Activated naive CD8-positive, alpha-beta T cell treated with anti-CD3 and anti-CD28 coated beads, Interleukin-2, amount 10 ng/mL, durations not matched to agents 7 days and 5 days (primary cell): ENCODE measurements at regions not wholly inside any gene's neighbourhood (a gene's known extent, or its start where the extent isn't known, plus 50 kb on each side); places are given as distances from the start of the nearest gene placed in this dataset.

ENCODE experiments used
- ATAC-seq: fragments of 150-1000 bp; cut with Tn5 transposase; one replicate; pipeline ENCODE4 v1.10.0; 2021; ENCODE audit warnings: low read depth, moderate library complexity
- POLR2A ChIA-PET: fragments of 350-600 bp; sonication (Branson Sonifier 250); formaldehyde crosslinking; loops from one replicate; lab custom pipeline; 2021; ENCODE audit warnings: antibody characterized with exemption; lab: Charles Lee
- DNase-seq: peaks from one replicate; pipeline ENCODE4 v3.0.0; 2021
- H3K27ac Mint-ChIP-seq: one replicate; pipeline ENCODE4 v1.8.0; 2022; ENCODE audit warnings: mild to moderate bottlenecking, mixed read lengths
- H3K27me3 Mint-ChIP-seq: one replicate; pipeline ENCODE4 v1.8.0; 2022; ENCODE audit warnings: mild to moderate bottlenecking, moderate library complexity, mixed read lengths
- H3K36me3 Mint-ChIP-seq: one replicate; pipeline ENCODE4 v1.8.0; 2021; ENCODE audit warnings: mild to moderate bottlenecking, mixed read lengths
- H3K4me1 Mint-ChIP-seq: one replicate; pipeline ENCODE4 v1.8.0; 2021; ENCODE audit warnings: mixed read lengths
- H3K4me3 Mint-ChIP-seq: one replicate; pipeline ENCODE4 v1.8.0; 2022; ENCODE audit warnings: mild to moderate bottlenecking, moderate library complexity, mixed read lengths
- H3K9me3 Mint-ChIP-seq: one replicate; pipeline ENCODE4 v1.8.0; 2021; ENCODE audit warnings: mixed read lengths

DNA sequence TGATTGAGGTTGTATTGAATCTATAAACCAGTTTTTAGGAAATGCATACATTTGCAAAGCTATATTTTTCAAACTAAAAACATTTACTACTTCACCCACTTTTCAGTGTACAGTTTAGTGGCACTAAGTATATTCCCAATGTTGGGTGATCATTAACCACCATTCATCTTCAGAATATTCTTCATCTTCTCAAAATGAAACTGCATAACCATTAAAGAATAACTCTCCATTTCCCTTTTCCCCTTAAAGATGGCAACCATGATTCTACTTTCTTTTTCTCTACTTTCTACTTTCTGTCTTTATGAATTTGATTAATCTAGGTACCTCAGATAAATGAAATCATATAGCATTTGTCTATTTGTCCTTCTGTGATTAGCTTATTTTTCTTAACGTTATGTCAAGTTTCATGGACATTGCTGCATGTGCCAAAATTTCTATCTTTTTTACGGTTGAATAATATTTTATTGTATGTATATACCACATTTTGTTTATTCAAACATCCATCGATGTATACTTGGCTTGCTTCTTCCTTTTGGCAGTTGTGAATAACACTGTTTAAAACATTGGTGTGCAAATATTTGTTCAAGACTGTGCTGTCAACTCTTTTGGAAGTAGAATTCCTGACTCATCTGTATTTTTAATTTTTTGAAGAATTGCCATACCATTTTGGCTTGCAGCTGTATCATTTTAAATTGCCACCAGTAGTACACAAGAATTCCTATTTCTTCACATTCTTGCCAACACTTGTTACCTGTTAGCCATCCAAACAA is 104.9 kb downstream of the RPRM start:
- Mint-ChIP-seq H3K4me3 (no peak overlapping the region), H3K9me3 (peaks cover 5% of the 10 kb centered on the region), H3K27me3 (no peaks in the 10 kb centered on the region), H3K36me3 (no peaks in the 10 kb centered on the region), H3K4me1 (no peaks in the 10 kb centered on the region), H3K27ac (no peak overlapping the region)
- ATAC-seq (no peak), DNase-seq (no peak)
- POLR2A ChIA-PET, result no interaction called here

DNA sequence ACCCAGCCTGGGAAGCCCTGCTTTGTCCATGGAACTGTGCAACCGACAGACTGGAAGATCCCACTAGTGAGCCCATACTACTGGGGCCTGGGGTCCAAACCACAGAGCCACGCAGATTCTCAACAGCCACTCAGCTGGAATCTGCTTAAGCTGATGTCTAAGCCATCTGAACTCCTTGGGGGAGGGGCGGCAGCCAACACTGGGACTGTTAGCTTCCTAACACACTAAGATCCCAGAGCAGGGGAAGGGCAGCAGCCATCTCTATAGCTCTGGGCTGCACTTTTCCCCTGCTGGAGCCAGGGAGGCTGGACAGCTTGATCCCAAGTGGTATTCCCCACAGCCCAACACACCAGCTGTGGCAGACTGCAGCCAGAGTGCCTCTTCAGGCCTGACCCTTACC is 118.3 kb downstream of the RPRM start:
- Mint-ChIP-seq H3K36me3 (no peaks in the 10 kb centered on the region), H3K27ac (no peak overlapping the region), H3K27me3 (no peaks in the 10 kb centered on the region), H3K4me1 (no peaks in the 10 kb centered on the region), H3K4me3 (no peak overlapping the region), H3K9me3 (no peaks in the 10 kb centered on the region)
- ATAC-seq, result no peak
- DNase-seq, result no peak
- POLR2A ChIA-PET, result no interaction called here

DNA sequence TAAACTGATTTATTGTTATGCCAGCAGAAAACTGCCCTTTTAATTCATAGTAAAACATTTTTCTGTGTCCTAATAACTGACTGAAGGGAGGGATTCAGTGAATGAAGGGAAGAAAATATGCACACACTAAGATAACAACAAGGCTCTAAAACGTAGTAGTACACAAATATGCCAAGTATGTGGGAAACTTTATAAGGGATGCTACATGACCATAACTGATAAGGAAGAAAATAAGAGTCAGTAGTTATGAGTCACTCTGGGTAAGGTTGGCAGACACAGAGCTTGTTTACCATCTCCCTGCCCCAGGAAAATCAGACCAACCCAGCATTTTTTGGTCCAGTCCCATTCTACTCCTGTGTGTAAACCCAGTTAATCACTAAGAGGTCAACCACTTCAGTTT is 124.2 kb downstream of the RPRM start:
- H3K9me3 Mint-ChIP-seq, result peaks cover 1% of the 10 kb centered on the region
- no peaks in the 10 kb centered on the region for H3K4me1 Mint-ChIP-seq
- no peak overlapping the region for H3K4me3 Mint-ChIP-seq
- no peak overlapping the region for H3K27ac Mint-ChIP-seq
- DNase-seq (no peak), ATAC-seq (no peak)
- H3K36me3 Mint-ChIP-seq, result no peaks in the 10 kb centered on the region
- POLR2A ChIA-PET, result no interaction called here
- peaks cover 2% of the 10 kb centered on the region for H3K27me3 Mint-ChIP-seq

DNA sequence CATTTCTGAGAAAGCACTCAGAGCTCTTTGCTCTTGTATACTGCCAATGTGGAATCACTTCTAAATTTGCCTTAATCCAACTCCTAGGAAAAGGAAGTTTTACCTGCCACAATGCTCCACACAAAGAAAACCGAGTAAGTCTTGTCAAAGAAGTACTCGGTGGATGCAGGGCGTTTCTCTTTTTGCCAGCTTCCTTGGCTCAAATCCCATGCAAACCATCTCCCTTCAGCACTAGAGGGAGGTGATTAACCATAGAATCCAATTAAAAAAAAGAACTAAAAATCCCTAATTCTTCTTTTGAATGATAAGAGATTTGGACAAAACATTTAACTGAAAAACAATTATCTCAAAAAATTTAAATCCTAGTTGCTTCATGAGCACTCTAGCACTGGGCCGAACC is 129.0 kb downstream of the RPRM start:
- H3K9me3 Mint-ChIP-seq, result peaks cover 1% of the 10 kb centered on the region
- POLR2A ChIA-PET, result no interaction called here
- no peak overlapping the region for H3K4me3 Mint-ChIP-seq
- ATAC-seq, result no peak
- H3K27me3 Mint-ChIP-seq, result peaks cover 2% of the 10 kb centered on the region
- H3K36me3 Mint-ChIP-seq, result no peaks in the 10 kb centered on the region
- no peak overlapping the region for H3K27ac Mint-ChIP-seq
- no peaks in the 10 kb centered on the region for H3K4me1 Mint-ChIP-seq
- DNase-seq, result no peak

DNA sequence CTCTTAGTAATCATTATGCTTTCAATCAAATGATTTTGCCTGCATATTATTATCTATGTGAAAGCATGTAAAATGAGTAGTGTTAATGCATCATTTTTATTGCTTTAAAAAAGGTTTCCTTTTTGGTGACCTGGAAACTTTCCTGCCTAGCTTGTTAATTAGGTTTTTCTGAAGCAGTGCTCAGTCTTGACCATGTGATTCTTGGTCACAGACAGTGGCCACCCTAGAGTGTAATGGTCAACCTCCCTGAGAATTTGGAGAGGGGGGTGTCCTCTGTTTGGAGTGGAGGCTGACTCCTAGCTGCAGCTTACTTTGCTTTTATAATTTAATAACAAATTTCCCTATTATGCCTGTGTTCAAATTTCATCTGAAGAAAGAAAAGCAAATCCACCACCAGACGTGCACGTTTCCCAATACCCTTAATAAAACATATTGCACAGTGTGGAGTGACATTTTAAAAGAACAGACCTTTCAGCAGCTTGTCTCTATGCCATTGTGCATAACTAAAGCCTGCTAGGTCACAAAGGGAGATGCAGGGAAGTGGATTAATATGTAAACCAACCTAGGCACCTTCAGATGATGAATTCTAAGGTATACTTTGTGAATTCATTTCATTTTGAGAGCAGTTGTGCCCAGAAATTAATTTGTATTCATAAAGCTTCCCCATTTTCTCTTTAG is 130.6 kb downstream of the RPRM start:
- Mint-ChIP-seq H3K36me3 (no peaks in the 10 kb centered on the region), H3K27ac (no peak overlapping the region), H3K9me3 (peaks cover 1% of the 10 kb centered on the region), H3K27me3 (peaks cover 2% of the 10 kb centered on the region), H3K4me1 (no peaks in the 10 kb centered on the region), H3K4me3 (no peak overlapping the region)
- no peak for DNase-seq
- POLR2A ChIA-PET, result no interaction called here
- ATAC-seq, result no peak

DNA sequence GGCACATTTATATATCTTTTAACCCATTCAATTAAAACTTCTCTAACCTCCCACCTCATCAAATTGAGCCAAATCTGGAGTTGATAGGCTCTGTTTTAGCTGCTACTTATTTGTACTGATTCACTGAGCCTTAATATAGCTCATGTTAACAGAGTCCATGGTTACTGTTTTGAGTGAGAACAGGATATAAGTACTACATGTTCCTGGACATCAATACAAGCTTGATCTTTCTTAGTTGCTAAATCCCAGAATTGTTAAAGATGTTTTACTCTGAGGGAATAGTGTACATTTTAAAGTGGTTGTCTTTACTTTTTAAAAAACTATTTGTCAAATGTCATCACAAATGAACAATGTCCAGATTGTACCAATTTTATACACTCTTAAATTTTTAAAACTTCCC is 157.7 kb downstream of the RPRM start:
- no peaks in the 10 kb centered on the region for H3K27me3 Mint-ChIP-seq

DNA sequence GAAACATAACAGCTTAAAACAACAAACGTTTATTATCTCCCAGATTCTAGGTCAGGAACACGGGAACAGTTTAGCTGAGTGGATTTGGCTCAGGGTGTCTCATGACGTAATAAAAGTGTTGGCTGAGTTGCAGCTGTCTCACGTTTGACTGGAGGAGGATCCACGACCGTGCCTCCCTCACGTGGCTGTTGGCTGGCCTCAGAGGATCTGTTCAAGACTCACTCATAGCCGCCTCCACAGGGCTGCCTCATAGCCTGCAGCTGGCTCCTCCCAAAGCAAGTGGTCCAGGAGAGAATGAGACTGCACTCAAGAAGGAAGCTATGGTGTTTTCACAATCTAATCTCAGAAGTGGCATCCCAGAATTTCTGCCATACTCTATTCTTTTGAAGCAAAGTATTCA is 167.1 kb downstream of the RPRM start:
- POLR2A ChIA-PET, result no interaction called here
- Mint-ChIP-seq H3K36me3 (no peaks in the 10 kb centered on the region), H3K27me3 (no peaks in the 10 kb centered on the region), H3K4me3 (no peak overlapping the region), H3K9me3 (peaks cover 2% of the 10 kb centered on the region), H3K4me1 (no peaks in the 10 kb centered on the region), H3K27ac (no peak overlapping the region)
- DNase-seq (no peak), ATAC-seq (no peak)

More for the DNA sequence above, 157.7 kb downstream of the RPRM start:
- no peaks in the 10 kb centered on the region for H3K36me3 Mint-ChIP-seq
- no peak overlapping the region for H3K27ac Mint-ChIP-seq
- no peaks in the 10 kb centered on the region for H3K4me1 Mint-ChIP-seq
- ATAC-seq (no peak), DNase-seq (no peak)
- H3K9me3 Mint-ChIP-seq, result peaks cover 2% of the 10 kb centered on the region
- H3K4me3 Mint-ChIP-seq, result no peak overlapping the region
- POLR2A ChIA-PET, result no interaction called here

DNA sequence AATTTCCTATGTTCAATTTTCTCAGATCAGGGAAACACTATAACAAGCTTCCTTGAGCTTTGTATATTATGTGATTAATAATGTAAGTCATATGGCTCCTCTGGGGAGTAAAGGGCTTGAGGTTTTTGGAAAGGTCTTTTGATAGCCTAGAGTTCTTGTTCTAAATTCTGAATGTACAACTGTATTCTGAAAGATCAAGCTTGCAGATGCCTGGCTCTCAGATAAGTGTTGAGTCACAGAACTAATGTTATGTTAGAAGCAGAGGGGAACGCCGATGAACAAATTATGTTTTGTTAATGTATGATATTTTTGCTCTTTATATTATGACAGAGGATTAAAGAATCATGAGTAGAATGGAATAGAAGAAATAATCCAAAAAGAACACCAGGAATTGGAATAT is 170.1 kb downstream of the RPRM start:
- H3K27ac Mint-ChIP-seq, result no peak overlapping the region

DNA sequence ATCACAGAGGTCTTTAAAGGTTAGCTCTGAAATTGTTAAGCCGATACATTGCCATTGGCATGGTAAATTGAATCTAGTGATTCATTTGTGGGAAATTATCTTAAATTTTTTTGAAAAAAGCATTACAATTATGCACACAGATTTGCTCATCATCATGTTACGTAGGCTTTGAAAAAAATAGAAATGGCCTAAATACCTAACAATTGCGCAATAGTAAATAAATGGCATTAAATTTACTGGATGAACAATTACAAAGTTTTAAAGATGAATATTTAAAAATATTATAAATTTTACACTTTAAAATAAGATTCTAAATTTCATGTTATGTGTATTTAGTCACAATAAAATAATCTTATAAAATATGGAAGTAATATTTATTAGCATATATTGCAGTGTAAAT is 171.3 kb downstream of the RPRM start:
- ATAC-seq (no peak), DNase-seq (no peak)
- H3K4me1 Mint-ChIP-seq, result no peaks in the 10 kb centered on the region
- H3K4me3 Mint-ChIP-seq, result no peak overlapping the region
- POLR2A ChIA-PET, result no interaction called here
- H3K36me3 Mint-ChIP-seq, result no peaks in the 10 kb centered on the region
- H3K9me3 Mint-ChIP-seq, result no peaks in the 10 kb centered on the region
- H3K27me3 Mint-ChIP-seq, result no peaks in the 10 kb centered on the region
- H3K27ac Mint-ChIP-seq, result no peak overlapping the region

More for the DNA sequence above, 170.1 kb downstream of the RPRM start:
- Mint-ChIP-seq H3K4me3 (no peak overlapping the region), H3K9me3 (peaks cover 2% of the 10 kb centered on the region), H3K27me3 (no peaks in the 10 kb centered on the region), H3K36me3 (no peaks in the 10 kb centered on the region), H3K4me1 (no peaks in the 10 kb centered on the region)
- POLR2A ChIA-PET, result no interaction called here
- no peak for DNase-seq
- ATAC-seq, result no peak

DNA sequence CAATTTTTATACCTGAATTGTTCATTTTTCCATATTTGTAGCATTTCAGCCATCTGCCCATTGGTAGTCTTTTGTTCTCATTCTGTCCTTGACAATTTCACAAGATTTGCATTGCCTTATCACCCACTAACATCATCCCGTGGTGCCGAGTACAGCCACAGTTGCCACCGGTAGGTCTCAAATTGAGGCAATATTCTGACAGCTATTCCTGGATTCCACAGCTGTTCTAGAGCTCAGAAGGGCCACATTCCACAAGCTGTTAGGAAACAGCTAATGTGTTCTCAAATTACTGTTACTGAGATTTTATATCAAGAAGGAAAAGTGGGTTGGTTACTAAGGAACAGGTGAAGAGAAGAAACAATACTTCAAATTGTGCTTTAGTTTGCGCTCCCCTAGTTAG is 178.8 kb downstream of the RPRM start:
- POLR2A ChIA-PET, result no interaction called here
- Mint-ChIP-seq H3K4me1 (no peaks in the 10 kb centered on the region), H3K27ac (no peak overlapping the region), H3K27me3 (no peaks in the 10 kb centered on the region), H3K4me3 (no peak overlapping the region), H3K36me3 (no peaks in the 10 kb centered on the region), H3K9me3 (no peaks in the 10 kb centered on the region)
- DNase-seq, result no peak
- ATAC-seq, result no peak

DNA sequence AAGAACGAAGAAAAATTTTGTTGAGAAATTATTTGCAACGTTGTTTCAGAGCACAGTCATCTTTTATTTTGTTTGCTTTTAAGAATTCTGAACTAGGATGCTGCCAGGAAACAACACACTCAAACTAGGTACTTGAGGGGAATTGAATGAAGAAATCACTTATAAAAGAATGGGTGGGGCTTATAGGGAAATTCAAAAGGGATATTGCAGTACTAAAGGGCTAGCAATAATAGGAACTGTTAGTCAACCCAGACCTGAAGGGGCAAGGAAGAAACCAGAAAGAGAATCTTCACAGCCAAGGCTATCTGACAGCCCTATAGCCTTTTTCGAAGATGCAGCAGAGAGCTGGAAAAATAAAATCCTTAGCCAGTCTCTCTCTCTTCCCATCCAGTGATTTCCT is 179.3 kb downstream of the RPRM start:
- H3K27ac Mint-ChIP-seq, result no peak overlapping the region
- ATAC-seq (no peak), DNase-seq (no peak)
- no peaks in the 10 kb centered on the region for H3K4me1 Mint-ChIP-seq
- no peaks in the 10 kb centered on the region for H3K27me3 Mint-ChIP-seq
- H3K4me3 Mint-ChIP-seq, result no peak overlapping the region
- POLR2A ChIA-PET, result no interaction called here
- H3K36me3 Mint-ChIP-seq, result no peaks in the 10 kb centered on the region
- no peaks in the 10 kb centered on the region for H3K9me3 Mint-ChIP-seq

DNA sequence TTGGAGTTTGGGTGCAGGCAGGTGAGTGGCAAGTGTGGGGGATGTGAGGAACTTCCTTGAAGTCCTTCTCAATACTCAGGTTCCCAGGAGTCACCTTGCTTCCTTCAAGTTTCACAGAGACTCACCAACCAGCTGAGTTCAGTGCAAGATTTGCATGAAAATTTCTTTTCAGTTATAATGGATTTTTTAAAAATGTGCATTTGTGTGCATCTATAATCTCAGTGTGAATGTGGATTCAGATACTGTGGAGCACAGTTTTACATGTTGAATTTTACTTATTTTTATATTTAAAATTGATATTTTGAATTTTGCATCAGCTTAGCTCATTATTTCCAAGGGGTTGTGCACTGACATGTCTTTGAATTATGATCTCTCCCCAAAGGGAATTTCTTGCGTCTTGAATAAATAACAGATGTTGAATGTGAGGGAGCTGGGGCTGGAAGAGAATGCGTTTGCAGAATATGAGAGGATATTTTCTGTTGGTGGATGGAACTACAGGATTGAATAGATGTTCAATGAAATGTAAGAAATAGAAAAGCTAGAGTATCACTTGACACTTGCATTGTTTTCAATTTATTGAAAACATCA is 184.3 kb downstream of the RPRM start:
- Mint-ChIP-seq H3K27me3 (peaks cover 3% of the 10 kb centered on the region), H3K4me3 (no peak overlapping the region), H3K36me3 (no peaks in the 10 kb centered on the region), H3K27ac (no peak overlapping the region), H3K9me3 (no peaks in the 10 kb centered on the region), H3K4me1 (no peaks in the 10 kb centered on the region)
- DNase-seq, result no peak
- no peak for ATAC-seq
- POLR2A ChIA-PET, result interaction anchor here (0.7 kb wide), 1 partner anchor 289 kb away, joined by 3 read pairs; no protein-coding TSS in a partner anchor

DNA sequence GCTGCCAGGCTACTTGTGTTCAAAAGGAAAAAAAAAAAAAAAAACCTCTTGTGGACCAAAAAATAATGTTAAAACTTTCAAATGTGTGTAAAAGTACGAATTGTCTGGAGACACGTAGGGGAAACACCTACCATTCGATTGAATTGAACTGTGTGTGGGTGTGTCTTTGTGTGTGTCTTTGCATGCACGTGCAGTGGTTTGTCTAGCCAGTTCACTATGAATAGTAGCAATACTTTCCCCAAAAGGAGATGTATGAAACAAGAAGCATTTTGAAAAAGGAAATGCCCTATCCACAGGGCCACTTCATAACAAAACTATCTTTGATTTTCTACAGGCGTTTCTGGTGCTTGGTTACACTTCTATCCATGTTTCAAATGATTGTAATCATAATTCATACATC is 186.8 kb downstream of the RPRM start:
- Mint-ChIP-seq H3K27me3 (peaks cover 3% of the 10 kb centered on the region), H3K9me3 (no peaks in the 10 kb centered on the region), H3K36me3 (no peaks in the 10 kb centered on the region), H3K4me3 (no peak overlapping the region), H3K27ac (no peak overlapping the region), H3K4me1 (no peaks in the 10 kb centered on the region)
- DNase-seq (no peak), ATAC-seq (no peak)
- POLR2A ChIA-PET, result no interaction called here
